DND-41 (cell line): ENCODE measurements at regions not wholly inside any gene's neighbourhood (a gene's known extent, or its start where the extent isn't known, plus 50 kb on each side); places are given as distances from the start of the nearest gene placed in this dataset.

ENCODE experiments used
- ATAC-seq: fragments of 200-7000 bp; cut with Tn5 transposase; 3 replicates; pipeline ENCODE4 v1.9.1; 2021; ENCODE audit warnings: low read depth; ENCODE audit not compliant: insufficient read depth
- DNase-seq: peaks from one replicate; pipeline ENCODE4 v3.0.0-alpha.2; 2020
- H2AFZ ChIP-seq: 2 replicates; pipeline ENCODE4 v1.6.0; 2012; ENCODE audit warnings: low read depth, low read length
- H3K27ac ChIP-seq: 2 replicates; pipeline ENCODE4 v1.5.1; 2012; ENCODE audit warnings: low read length, inconsistent platforms
- H3K27me3 ChIP-seq: fragments of 200-600 bp; sonication (generic); 2 replicates; pipeline ENCODE4 v1.6.0; 2012; ENCODE audit warnings: low read length, mild to moderate bottlenecking, inconsistent platforms; ENCODE audit not compliant: insufficient read depth, poor library complexity
- H3K36me3 ChIP-seq: 2 replicates; pipeline ENCODE4 v1.5.1; 2012; ENCODE audit warnings: low read length, inconsistent platforms; ENCODE audit not compliant: insufficient read depth
- H3K4me1 ChIP-seq: 2 replicates; pipeline ENCODE4 v1.5.1; 2012; ENCODE audit warnings: mild to moderate bottlenecking, low read length; ENCODE audit not compliant: insufficient read depth
- H3K4me2 ChIP-seq: 2 replicates; pipeline ENCODE4 v1.6.0; 2012; ENCODE audit warnings: mild to moderate bottlenecking, moderate library complexity, low read length, inconsistent platforms; ENCODE audit not compliant: insufficient read depth
- H3K4me3 ChIP-seq, 2 experiments: fragments of 200-600 bp in 1 of 2; shearing (Covaris generic) in 1 of 2; 2 replicates each; pipeline ENCODE4 v1.5.1; 2012 to 2016; ENCODE audit warnings: inconsistent platforms in 2 of 2, low read length in 2 of 2, mild to moderate bottlenecking in 2 of 2, low read depth in 1 of 2, moderate library complexity in 1 of 2
- H3K79me2 ChIP-seq: 2 replicates; pipeline ENCODE4 v1.6.0; 2012; ENCODE audit warnings: low read length, inconsistent platforms; ENCODE audit not compliant: insufficient read depth
- H3K9ac ChIP-seq: 2 replicates; pipeline ENCODE4 v1.6.0; 2012; ENCODE audit warnings: low read depth, mild to moderate bottlenecking, inconsistent platforms, low read length, moderate library complexity
- H3K9me3 ChIP-seq: 2 replicates; pipeline ENCODE4 v1.5.1; 2012; ENCODE audit warnings: low read length, moderate library complexity, mild to moderate bottlenecking, inconsistent platforms; ENCODE audit not compliant: insufficient read depth, severe bottlenecking
- H4K20me1 ChIP-seq: 2 replicates; pipeline ENCODE4 v1.6.0; 2012; ENCODE audit warnings: low read length; ENCODE audit not compliant: insufficient read depth
- CTCF ChIP-seq: IDR thresholded peaks from 2 replicates; pipeline ENCODE4 v1.5.1; 2012; ENCODE audit warnings: borderline replicate concordance, low read length, moderate library complexity, mild to moderate bottlenecking; ENCODE audit not compliant: poor library complexity, severe bottlenecking; ENCODE audit errors: extremely low read depth
- EZH2 ChIP-seq: IDR thresholded peaks from 3 replicates; pipeline ENCODE4 v1.6.1; 2012; ENCODE audit warnings: borderline replicate concordance, low read depth, mild to moderate bottlenecking, moderate library complexity, low read length, inconsistent platforms; ENCODE audit not compliant: severe bottlenecking

DNA sequence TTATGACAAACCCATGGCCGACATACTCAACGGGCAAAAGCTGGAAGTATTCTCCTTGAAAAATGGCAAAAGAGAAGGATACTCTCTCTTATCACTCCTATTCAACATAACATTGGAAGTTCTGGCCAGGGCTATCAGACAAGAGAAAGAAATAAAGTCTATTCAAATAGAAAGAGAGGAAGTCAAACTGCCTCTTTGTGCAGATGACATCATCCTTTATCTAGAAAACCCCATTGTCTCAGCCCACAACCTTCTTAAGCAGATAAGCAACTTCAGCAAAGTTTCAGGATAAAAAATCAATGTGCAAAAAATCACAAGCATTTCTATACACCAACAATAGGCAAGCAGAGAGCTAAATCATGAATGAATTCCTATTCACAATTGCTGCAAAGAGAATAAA is 1799.9 kb upstream of the ACO1 start:
- no peak for DNase-seq
- Histone ChIP-seq H3K79me2 (no peaks in the 10 kb centered on the region), H3K27me3 (no peaks in the 10 kb centered on the region), H2AFZ (no peak overlapping the region), H3K4me2 (no peak overlapping the region), H3K36me3 (no peaks in the 10 kb centered on the region), H3K4me3 (no peak overlapping the region), H3K27ac (no peak overlapping the region), H3K4me1 (no peaks in the 10 kb centered on the region), H4K20me1 (no peaks in the 10 kb centered on the region), H3K9me3 (no peaks in the 10 kb centered on the region), H3K9ac (no peak overlapping the region)
- no peak for TF ChIP-seq CTCF
- TF ChIP-seq EZH2, result no peak
- no peak for ATAC-seq

- Histone ChIP-seq H3K27ac (no peak overlapping the region), H3K79me2 (no peaks in the 10 kb centered on the region), H3K4me2 (no peak overlapping the region), H2AFZ (no peak overlapping the region), H3K4me3 (no peak overlapping the region), H4K20me1 (no peaks in the 10 kb centered on the region), H3K9me3 (no peaks in the 10 kb centered on the region), H3K36me3 (no peaks in the 10 kb centered on the region), H3K4me1 (no peaks in the 10 kb centered on the region), H3K9ac (no peak overlapping the region), H3K27me3 (no peaks in the 10 kb centered on the region)
- no peak for ATAC-seq
- TF ChIP-seq CTCF (no peak), EZH2 (no peak)
- no peak for DNase-seq
These were observed 1793.0 kb upstream of the ACO1 start for GRCh38 chr9:30591461-30591860.

DNA sequence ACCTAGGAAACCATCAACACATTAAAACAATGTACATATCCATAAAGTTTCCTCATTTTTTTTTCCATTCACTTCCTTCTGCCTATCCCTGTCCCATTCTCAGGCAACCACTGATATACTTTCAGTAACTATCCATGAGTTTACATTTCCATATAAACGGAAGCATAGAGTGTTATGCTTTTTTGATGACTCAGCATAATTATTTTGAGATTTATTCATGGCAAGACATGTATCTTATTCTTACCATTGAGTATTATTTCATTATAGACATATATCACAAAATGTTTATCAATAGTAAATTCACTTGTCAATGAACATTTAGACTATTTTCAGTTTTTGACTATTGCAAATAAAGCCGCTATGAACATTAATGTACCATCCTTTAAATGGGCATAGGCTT is 1786.8 kb upstream of the ACO1 start:
- Histone ChIP-seq H3K27ac (no peak overlapping the region), H3K4me1 (no peaks in the 10 kb centered on the region), H3K9ac (no peak overlapping the region), H3K4me2 (no peak overlapping the region), H2AFZ (no peak overlapping the region), H3K9me3 (no peaks in the 10 kb centered on the region), H3K4me3 (no peak overlapping the region), H3K27me3 (no peaks in the 10 kb centered on the region), H3K36me3 (no peaks in the 10 kb centered on the region), H4K20me1 (no peaks in the 10 kb centered on the region), H3K79me2 (no peaks in the 10 kb centered on the region)
- TF ChIP-seq CTCF (no peak), EZH2 (no peak)
- ATAC-seq, result no peak
- no peak for DNase-seq

- DNase-seq, result no peak
- no peak overlapping the region for H3K27ac ChIP-seq
- TF ChIP-seq EZH2 (no peak), CTCF (no peak)
- no peaks in the 10 kb centered on the region for H4K20me1 ChIP-seq
- no peaks in the 10 kb centered on the region for H3K27me3 ChIP-seq
- no peak for ATAC-seq
- H3K4me3 ChIP-seq, result no peak overlapping the region
- no peak overlapping the region for H3K9ac ChIP-seq
- no peaks in the 10 kb centered on the region for H3K9me3 ChIP-seq
- no peak overlapping the region for H2AFZ ChIP-seq
- no peaks in the 10 kb centered on the region for H3K36me3 ChIP-seq
- H3K4me1 ChIP-seq, result no peaks in the 10 kb centered on the region
- H3K79me2 ChIP-seq, result no peaks in the 10 kb centered on the region
- no peak overlapping the region for H3K4me2 ChIP-seq
These were observed 1778.5 kb upstream of the ACO1 start for GRCh38 chr9:30605936-30606335.
